IMR-90 (cell line): ENCODE measurements at regions not wholly inside any gene's neighbourhood (a gene's known extent, or its start where the extent isn't known, plus 50 kb on each side); places are given as distances from the start of the nearest gene placed in this dataset.

Source experiments
- ATAC-seq: fragments of 200-7000 bp; cut with Tn5 transposase; 2 replicates; pipeline ENCODE4 v1.9.1; 2020; ENCODE audit warnings: low read depth, mild to moderate bottlenecking, moderate library complexity
- BruUV-seq: library from RNA; stranded (reverse); fragments of 400-500 nt; replicated peaks from 2 replicates; lab custom pipeline; 2021; lab: Mats Ljungman, UMichigan
- CTCF ChIA-PET: fragments of 300-600 bp; formaldehyde crosslinking; extraction: SDS; loops from one replicate; lab custom pipeline; 2021; ENCODE audit warnings: antibody characterized with exemption; lab: Yijun Ruan, JAX
- POLR2A ChIA-PET: fragments of 300-600 bp; sonication (Branson Sonifier 250); formaldehyde crosslinking; loops from one replicate; lab custom pipeline; 2022; ENCODE audit warnings: antibody characterized with exemption; ENCODE audit not compliant: unreplicated experiment; lab: Charles Lee
- DNase-seq: peaks from one replicate; pipeline ENCODE4 v3.0.0; 2013
- H2AFZ ChIP-seq: replicated peaks from 2 replicates; pipeline ENCODE3; 2013; ENCODE audit warnings: low read length, mild to moderate bottlenecking; ENCODE audit not compliant: poor library complexity
- H2AK5ac ChIP-seq: 2 replicates; pipeline ENCODE4 v1.6.1; 2013; ENCODE audit warnings: low read depth, low read length, inconsistent platforms
- H2AK9ac ChIP-seq: replicated peaks from 2 replicates; pipeline ENCODE3; 2013; ENCODE audit warnings: mild to moderate bottlenecking, low read depth, low read length, moderate library complexity; ENCODE audit not compliant: poor library complexity
- H2BK120ac ChIP-seq: 2 replicates; pipeline ENCODE4 v1.6.1; 2013; ENCODE audit warnings: low read depth, low read length, inconsistent platforms
- H2BK15ac ChIP-seq: 3 replicates; pipeline ENCODE4 v1.6.1; 2013; ENCODE audit warnings: low read depth, low read length, inconsistent platforms
- H2BK20ac ChIP-seq: 2 replicates; pipeline ENCODE4 v1.6.1; 2013; ENCODE audit warnings: low read depth, mild to moderate bottlenecking, inconsistent platforms, low read length, moderate library complexity
- H2BK5ac ChIP-seq: 2 replicates; pipeline ENCODE4 v1.6.1; 2013; ENCODE audit warnings: mild to moderate bottlenecking, low read depth, low read length, inconsistent platforms; ENCODE audit not compliant: poor library complexity, severe bottlenecking
- H3K14ac ChIP-seq: replicated peaks from 2 replicates; pipeline ENCODE4 v1.6.1; 2013; ENCODE audit warnings: low read depth, low read length, inconsistent platforms
- H3K18ac ChIP-seq: 2 replicates; pipeline ENCODE4 v1.6.1; 2013; ENCODE audit warnings: low read depth, low read length, control low read depth
- H3K23ac ChIP-seq: 2 replicates; pipeline ENCODE4 v1.6.1; 2013; ENCODE audit warnings: low read depth, low read length, inconsistent platforms
- H3K27ac ChIP-seq: 2 replicates; pipeline ENCODE4 v1.5.1; 2013; ENCODE audit warnings: mild to moderate bottlenecking, control low read depth, low read length; ENCODE audit not compliant: insufficient read depth
- H3K27me3 ChIP-seq: 2 replicates; pipeline ENCODE4 v1.6.1; 2013; ENCODE audit warnings: low read length; ENCODE audit not compliant: control insufficient read depth, insufficient read depth
- H3K36me3 ChIP-seq: 2 replicates; pipeline ENCODE4 v1.6.1; 2013; ENCODE audit warnings: low read length, mixed read lengths; ENCODE audit not compliant: control insufficient read depth, insufficient read depth
- H3K4ac ChIP-seq: 2 replicates; pipeline ENCODE4 v1.6.1; 2013; ENCODE audit warnings: low read depth, low read length, inconsistent platforms
- H3K4me1 ChIP-seq: 2 replicates; pipeline ENCODE4 v1.6.1; 2013; ENCODE audit warnings: low read length, mixed read lengths; ENCODE audit not compliant: control insufficient read depth, insufficient read depth
- H3K4me2 ChIP-seq: 2 replicates; pipeline ENCODE4 v1.6.1; 2013; ENCODE audit warnings: low read depth, mild to moderate bottlenecking, control low read depth, low read length, moderate library complexity
- H3K4me3 ChIP-seq: 2 replicates; pipeline ENCODE4 v1.5.1; 2013; ENCODE audit warnings: low read depth, mild to moderate bottlenecking, control low read depth, low read length, moderate library complexity; ENCODE audit not compliant: insufficient read depth
- H3K56ac ChIP-seq: 2 replicates; pipeline ENCODE4 v1.6.1; 2013; ENCODE audit warnings: low read length, inconsistent platforms; ENCODE audit not compliant: insufficient read depth; ENCODE audit errors: extremely low read depth
- H3K79me1 ChIP-seq, 2 experiments: 2 replicates each; pipeline ENCODE4 v1.6.1; 2013; ENCODE audit warnings: low read length in 2 of 2, inconsistent platforms in 1 of 2, low read depth in 1 of 2
- H3K9ac ChIP-seq: 2 replicates; pipeline ENCODE4 v1.6.1; 2013; ENCODE audit warnings: low read depth, low read length, control low read depth
- H3K9me1 ChIP-seq: 2 replicates; pipeline ENCODE4 v1.6.1; 2013; ENCODE audit warnings: low read length, inconsistent platforms; ENCODE audit not compliant: insufficient read depth
- H3K9me3 ChIP-seq: 2 replicates; pipeline ENCODE4 v1.6.1; 2013; ENCODE audit warnings: low read length; ENCODE audit not compliant: control insufficient read depth, insufficient read depth
- H4K20me1 ChIP-seq: 2 replicates; pipeline ENCODE4 v1.6.1; 2013; ENCODE audit warnings: low read length, inconsistent platforms; ENCODE audit not compliant: insufficient read depth
- H4K5ac ChIP-seq: 2 replicates; pipeline ENCODE4 v1.6.1; 2013; ENCODE audit warnings: mild to moderate bottlenecking, low read depth, low read length, control low read depth
- H4K8ac ChIP-seq, 2 experiments: 2 replicates each; pipeline ENCODE4 v1.6.1; 2013; ENCODE audit warnings: low read depth in 2 of 2, low read length in 2 of 2, control low read depth in 1 of 2, inconsistent platforms in 1 of 2
- H4K91ac ChIP-seq: 2 replicates; pipeline ENCODE4 v1.6.1; 2013; ENCODE audit warnings: low read depth, low read length, inconsistent platforms; ENCODE audit not compliant: insufficient read depth
- CEBPB ChIP-seq: IDR thresholded peaks from 2 replicates; pipeline ENCODE4 v1.6.1; 2012; ENCODE audit warnings: low read depth, low read length, improper control_type of control experiment
- CHD1 ChIP-seq: IDR thresholded peaks from 2 replicates; pipeline ENCODE4 v1.6.1; 2012; ENCODE audit warnings: low read depth, low read length, improper control_type of control experiment
- CTCF ChIP-seq: conservative IDR thresholded peaks from 2 replicates; pipeline ENCODE4 v1.5.1; 2012; ENCODE audit warnings: mild to moderate bottlenecking, low read depth, low read length, improper control_type of control experiment
- ELK1 ChIP-seq: fragments of 150-350 bp; IDR thresholded peaks from 2 replicates; pipeline ENCODE4 v1.6.1; 2016; ENCODE audit warnings: low read depth, mild to moderate bottlenecking, low read length, moderate library complexity, borderline replicate concordance
- FOS ChIP-seq: fragments of 150-350 bp; IDR thresholded peaks from 2 replicates; pipeline ENCODE4 v1.6.1; 2016; ENCODE audit warnings: low read depth, low read length
- MAFK ChIP-seq: IDR thresholded peaks from 2 replicates; pipeline ENCODE4 v1.6.1; 2012; ENCODE audit warnings: low read depth, low read length, improper control_type of control experiment
- MAZ ChIP-seq: IDR thresholded peaks from 2 replicates; pipeline ENCODE4 v1.6.1; 2012; ENCODE audit warnings: low read depth, mild to moderate bottlenecking, low read length, improper control_type of control experiment, moderate library complexity, borderline replicate concordance
- POLR2A ChIP-seq: IDR thresholded peaks from 2 replicates; pipeline ENCODE4 v1.6.1; 2012; ENCODE audit warnings: mild to moderate bottlenecking, low read depth, low read length
- RAD21 ChIP-seq: IDR thresholded peaks from 2 replicates; pipeline ENCODE4 v1.6.1; 2012; ENCODE audit warnings: low read length, improper control_type of control experiment
- RFX5 ChIP-seq: IDR thresholded peaks from 2 replicates; pipeline ENCODE4 v1.8.0; 2012; ENCODE audit warnings: low read depth, mild to moderate bottlenecking, low read length, moderate library complexity
- SMC3 ChIP-seq: fragments of 150-350 bp; IDR thresholded peaks from 2 replicates; pipeline ENCODE4 v1.6.1; 2016; ENCODE audit warnings: low read depth, mild to moderate bottlenecking, antibody characterized with exemption, low read length, moderate library complexity
- WGBS, 2 experiments: methylation state at CpG; one replicate each; pipeline versions ENCODE4 v1.1.5 to v1.1.7; 2013; ENCODE audit warnings: missing lambda C conversion rate in 2 of 2; ENCODE audit not compliant: insufficient read length in 1 of 2; ENCODE audit errors: extremely low coverage in 2 of 2; 5-methylcytosine and 5-hydroxymethylcytosine counted together
- dilution Hi-C: fragments of 300-500 bp; cut with HindIII; formaldehyde crosslinking; loops from one replicate; pipeline ENCODE4 v1.14.3; 2018; ENCODE audit warnings: low sequenced_read_pairs; ENCODE audit not compliant: unreplicated experiment
- in situ Hi-C: fragments of 300-500 bp; cut with MboI; formaldehyde crosslinking; loops from 3 replicates; pipeline ENCODE4 v1.14.3; 2019; ENCODE audit warnings: low sequenced_read_pairs, inconsistent platforms, mixed read lengths
- intact Hi-C: fragments of 100-400 bp; cut with micrococcal nuclease; formaldehyde crosslinking; loops from 2 replicates; pipeline ENCODE4 v1.10.0; 2022

- Histone ChIP-seq H2BK5ac (no peak overlapping the region), H3K23ac (no peak overlapping the region), H2BK15ac (no peak overlapping the region), H4K5ac (no peak overlapping the region), H3K14ac (no peak overlapping the region), H3K36me3 (no peaks in the 10 kb centered on the region), H3K4me3 (no peak overlapping the region), H2BK120ac (no peak overlapping the region), H3K9ac (no peak overlapping the region), H4K91ac (no peak overlapping the region), H3K9me3 (peaks cover 13% of the 10 kb centered on the region), H3K4me1 (no peaks in the 10 kb centered on the region), H2BK20ac (no peak overlapping the region), H2AK9ac (no peak overlapping the region), H3K79me1 (no peaks in the 10 kb centered on the region), H3K56ac (no peak overlapping the region), H3K27me3 (peaks cover 3% of the 10 kb centered on the region; the same call in 1 of the 2 replicates), H4K8ac (no peak overlapping the region), H3K27ac (no peak overlapping the region), H3K9me1 (peaks cover 3% of the 10 kb centered on the region; the same call in 1 of the 2 replicates), H2AK5ac (no peak overlapping the region), H4K20me1 (no peaks in the 10 kb centered on the region), H3K18ac (no peak overlapping the region), H3K4ac (no peak overlapping the region), H2AFZ (peak overlapping the region; percentile 23), H3K4me2 (no peak overlapping the region)
- no peak for DNase-seq
- ChIA-PET POLR2A (no interaction called here), CTCF (interaction anchor here (0.6 kb wide), 1 partner anchor 13 kb away, joined by 6 read pairs; no protein-coding TSS in a partner anchor)
- no TSS peak for BruUV-seq
- dilution Hi-C loops (no loop called here), in situ Hi-C loops (no loop called here), intact Hi-C loops (no loop called here)
- no peak for ATAC-seq
- WGBS, 2 experiments = 100% methylated on average over 1 of the region's 4 CpGs; no CpG with 5 or more reads in 1 of the 2 experiments
- TF ChIP-seq MAZ (no peak), ELK1 (no peak), RFX5 (no peak), SMC3 (no peak), POLR2A (no peak), CTCF (no peak), RAD21 (no peak), CHD1 (no peak), CEBPB (no peak), MAFK (no peak), FOS (no peak)
These were observed 201.2 kb downstream of the COPRS start for GRCh38 chr17:31657876-31658275.
